WI38 (cell line): ENCODE measurements at regions not wholly inside any gene's neighbourhood (a gene's known extent, or its start where the extent isn't known, plus 50 kb on each side); places are given as distances from the start of the nearest gene placed in this dataset.
"Not testable (repeated sequence)": the region's sequence is repeated elsewhere in the genome, so short reads cannot be mapped to it uniquely, and the experiment has no call there.

Source experiments
- H3K4me3 ChIP-seq: 2 replicates; pipeline ENCODE4 v1.5.1; 2011; ENCODE audit warnings: low read depth, mild to moderate bottlenecking, control low read depth, low read length
- TF ChIP-seq, protein P1 (sequence below): IDR thresholded peaks from 2 replicates; pipeline ENCODE4 v1.5.1; 2012; ENCODE audit warnings: low read depth, mild to moderate bottlenecking, control low read depth, low read length

DNA sequence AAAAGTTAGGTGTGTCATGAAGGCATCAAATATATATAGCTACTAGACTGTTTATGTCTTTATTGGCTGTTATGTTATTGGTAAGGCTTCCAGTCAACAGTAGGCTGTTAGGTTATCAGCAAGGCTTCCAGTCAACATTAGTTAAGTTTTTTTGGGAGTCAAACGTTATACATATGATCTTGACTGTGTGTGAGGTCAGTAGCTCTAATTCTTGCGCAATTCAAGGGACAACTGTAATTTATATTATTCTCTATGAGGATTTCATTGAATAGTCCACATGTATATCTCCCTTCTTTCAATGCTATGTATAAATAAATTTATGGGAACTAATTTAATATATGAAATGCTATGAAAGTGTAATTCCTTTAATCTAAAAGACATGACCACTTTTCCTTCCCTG, 757.5 kb upstream of the TMEFF2 start:
- no peak overlapping the region for H3K4me3 ChIP-seq
- TF ChIP-seq, protein P1, sequence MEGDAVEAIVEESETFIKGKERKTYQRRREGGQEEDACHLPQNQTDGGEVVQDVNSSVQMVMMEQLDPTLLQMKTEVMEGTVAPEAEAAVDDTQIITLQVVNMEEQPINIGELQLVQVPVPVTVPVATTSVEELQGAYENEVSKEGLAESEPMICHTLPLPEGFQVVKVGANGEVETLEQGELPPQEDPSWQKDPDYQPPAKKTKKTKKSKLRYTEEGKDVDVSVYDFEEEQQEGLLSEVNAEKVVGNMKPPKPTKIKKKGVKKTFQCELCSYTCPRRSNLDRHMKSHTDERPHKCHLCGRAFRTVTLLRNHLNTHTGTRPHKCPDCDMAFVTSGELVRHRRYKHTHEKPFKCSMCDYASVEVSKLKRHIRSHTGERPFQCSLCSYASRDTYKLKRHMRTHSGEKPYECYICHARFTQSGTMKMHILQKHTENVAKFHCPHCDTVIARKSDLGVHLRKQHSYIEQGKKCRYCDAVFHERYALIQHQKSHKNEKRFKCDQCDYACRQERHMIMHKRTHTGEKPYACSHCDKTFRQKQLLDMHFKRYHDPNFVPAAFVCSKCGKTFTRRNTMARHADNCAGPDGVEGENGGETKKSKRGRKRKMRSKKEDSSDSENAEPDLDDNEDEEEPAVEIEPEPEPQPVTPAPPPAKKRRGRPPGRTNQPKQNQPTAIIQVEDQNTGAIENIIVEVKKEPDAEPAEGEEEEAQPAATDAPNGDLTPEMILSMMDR: no peak

DNA sequence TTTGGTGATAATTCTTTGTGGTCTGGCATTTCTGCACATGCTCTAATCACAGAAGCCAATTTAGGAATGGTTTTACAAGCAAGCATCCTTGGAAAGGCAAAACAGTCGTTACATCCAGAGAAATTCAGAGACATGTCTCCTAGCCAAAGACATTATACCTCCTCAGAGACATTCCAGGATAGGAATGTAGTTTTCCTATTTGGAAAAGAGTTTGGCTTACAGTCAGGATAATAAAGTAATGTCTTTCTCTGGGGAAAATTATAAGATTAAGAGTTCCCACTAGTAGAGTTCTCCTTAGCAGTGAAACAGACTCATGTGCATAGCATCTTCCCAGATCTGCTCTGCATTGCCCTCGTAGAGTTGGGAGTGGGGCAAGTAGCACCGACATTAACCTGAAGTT, 753.6 kb upstream of the TMEFF2 start:
- TF ChIP-seq, protein P1: no peak
- H3K4me3 ChIP-seq: no peak overlapping the region

DNA sequence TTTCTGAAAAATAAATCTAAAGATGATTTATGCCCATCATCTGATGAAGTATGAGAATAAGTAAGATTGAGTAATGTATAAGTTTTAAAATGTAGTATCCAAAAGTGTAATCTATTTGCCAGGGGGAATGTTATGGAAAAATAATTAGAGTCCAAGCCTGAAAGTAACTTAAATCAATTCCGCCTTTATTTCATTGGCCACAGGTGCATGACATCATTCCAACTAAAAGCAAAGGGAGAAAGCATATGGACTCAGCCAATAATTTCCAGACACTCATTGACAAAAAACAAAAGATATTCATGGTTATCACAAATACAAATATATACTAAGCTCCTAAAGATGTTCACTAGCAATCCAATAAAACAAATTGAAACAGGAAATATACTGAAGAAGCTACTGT, 752.6 kb upstream of the TMEFF2 start:
- TF ChIP-seq, protein P1: no peak
- no peak overlapping the region for H3K4me3 ChIP-seq

DNA sequence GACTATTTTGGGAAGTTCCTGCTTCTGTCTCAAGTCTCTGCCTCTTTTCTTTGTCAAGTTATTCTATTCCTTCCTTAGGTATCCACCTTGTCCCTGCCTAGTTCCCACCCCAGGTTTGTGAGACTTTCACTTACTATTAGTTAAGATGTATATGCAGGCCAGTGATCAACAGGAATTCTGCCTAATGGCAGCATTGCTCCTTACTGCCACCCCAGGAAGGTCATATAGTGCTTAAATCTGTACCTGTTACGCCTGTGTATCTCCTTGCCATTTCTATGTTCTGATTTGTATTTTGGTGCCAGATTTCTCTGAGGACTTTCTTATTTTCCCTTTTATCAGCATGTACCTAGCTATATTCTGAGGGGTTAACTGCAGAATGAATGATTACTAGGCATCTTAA, 746.0 kb upstream of the TMEFF2 start:
- H3K4me3 ChIP-seq: no peak overlapping the region
- TF ChIP-seq, protein P1: no peak

DNA sequence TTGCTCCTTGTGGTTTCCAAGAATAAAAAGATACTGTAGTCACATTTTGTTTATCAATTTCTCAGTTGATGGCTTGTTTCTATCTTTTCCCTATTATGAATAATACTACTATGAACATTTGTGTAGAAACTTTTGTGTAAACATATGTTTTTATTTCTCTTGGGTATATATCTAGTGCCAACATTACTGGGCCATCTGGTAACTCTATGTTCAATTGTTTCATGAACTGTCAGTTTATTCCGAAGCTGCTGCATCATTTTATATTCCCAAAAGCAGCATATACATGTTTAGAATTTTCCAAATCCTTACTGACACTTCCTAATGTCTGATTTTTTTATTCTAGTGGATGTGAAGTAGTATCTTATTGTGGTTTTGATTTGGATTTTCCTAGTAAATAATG, 737.6 kb upstream of the TMEFF2 start:
- TF ChIP-seq, protein P1: no peak
- no peak overlapping the region for H3K4me3 ChIP-seq

DNA sequence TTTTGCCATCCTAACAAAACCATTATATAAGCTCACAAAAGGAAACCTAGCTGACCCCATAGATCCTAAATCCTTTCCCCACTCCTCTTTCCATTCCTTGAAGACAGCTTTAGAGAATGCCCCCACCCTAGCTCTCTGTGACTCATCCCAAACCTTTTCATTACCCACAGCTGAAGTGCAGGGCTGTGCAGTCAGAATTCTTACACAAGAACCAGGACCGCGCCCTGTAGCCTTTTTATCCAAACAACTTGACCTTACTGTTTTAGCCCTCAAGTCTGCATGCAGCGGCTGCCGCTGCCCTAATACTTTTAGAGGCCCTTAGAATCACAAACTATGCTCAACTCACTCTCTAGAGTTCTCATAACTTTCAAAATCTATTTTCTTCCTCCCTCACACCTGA, 726.9 kb upstream of the TMEFF2 start:
- H3K4me3 ChIP-seq: not testable (repeated sequence)

DNA sequence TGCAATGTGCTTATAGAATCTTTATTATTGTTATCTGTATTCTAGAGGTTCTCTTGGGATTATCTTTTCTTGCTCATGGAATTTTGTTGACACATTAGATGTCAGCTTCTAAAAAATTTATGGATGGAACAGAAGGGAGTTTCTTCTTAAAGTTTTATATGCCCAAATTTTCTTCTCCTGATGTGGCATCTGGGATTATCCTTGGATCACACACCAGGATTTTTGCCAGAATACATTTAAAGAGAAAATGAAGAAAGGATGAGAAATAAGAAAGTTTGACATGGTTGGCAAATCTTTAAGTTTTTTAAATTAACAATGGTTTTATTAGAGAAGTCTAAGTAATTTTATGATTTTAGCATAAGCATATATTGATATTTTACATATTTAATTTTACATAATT, 706.7 kb upstream of the TMEFF2 start:
- TF ChIP-seq, protein P1: no peak
- H3K4me3 ChIP-seq: no peak overlapping the region

DNA sequence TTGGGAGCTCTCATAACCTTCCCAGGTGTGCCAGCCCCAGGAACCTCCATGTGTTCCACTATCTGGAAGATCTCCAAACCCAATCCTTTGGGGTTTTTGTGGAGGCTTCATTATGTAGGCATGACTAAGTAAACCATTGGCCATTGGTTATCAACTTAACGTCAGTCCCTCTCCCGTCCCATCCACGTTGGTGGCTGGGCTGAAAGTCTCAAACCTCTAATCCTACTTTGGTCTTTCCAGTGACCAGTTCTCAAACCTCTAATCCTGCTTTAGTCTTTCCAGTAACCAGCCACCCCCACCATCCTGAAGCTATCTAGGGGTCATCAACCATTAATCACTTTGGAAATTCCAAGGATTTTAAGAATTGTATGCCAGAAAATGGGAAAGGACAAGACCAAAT, 704.7 kb upstream of the TMEFF2 start:
- TF ChIP-seq, protein P1: no peak
- H3K4me3 ChIP-seq: no peak overlapping the region

DNA sequence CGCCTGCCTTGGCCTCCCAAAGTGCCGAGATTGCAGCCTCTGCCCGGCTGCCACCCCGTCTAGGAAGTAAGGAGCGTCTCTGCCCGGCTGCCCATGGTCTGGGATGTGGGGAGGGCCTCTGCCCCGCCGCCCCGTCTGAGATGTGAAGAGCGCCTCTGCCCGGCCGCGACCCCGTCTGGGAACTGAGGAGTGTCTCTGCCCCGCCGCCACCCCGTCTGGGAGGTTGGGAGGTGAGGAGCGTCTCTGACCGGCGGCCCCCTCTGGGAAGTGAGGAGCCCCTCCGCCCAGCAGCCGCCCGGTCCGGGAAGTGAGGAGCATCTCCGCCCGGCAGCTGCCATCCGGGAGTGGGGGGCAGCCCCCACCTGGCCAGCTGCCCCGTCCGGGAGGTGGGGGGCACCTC, 699.2 kb upstream of the TMEFF2 start:
- H3K4me3 ChIP-seq: not testable (repeated sequence)
